ENCODE measurements at regions not wholly inside any gene's neighbourhood (a gene's known extent, or its start where the extent isn't known, plus 50 kb on each side); places are given as distances from the start of the nearest gene placed in this dataset.

DNA sequence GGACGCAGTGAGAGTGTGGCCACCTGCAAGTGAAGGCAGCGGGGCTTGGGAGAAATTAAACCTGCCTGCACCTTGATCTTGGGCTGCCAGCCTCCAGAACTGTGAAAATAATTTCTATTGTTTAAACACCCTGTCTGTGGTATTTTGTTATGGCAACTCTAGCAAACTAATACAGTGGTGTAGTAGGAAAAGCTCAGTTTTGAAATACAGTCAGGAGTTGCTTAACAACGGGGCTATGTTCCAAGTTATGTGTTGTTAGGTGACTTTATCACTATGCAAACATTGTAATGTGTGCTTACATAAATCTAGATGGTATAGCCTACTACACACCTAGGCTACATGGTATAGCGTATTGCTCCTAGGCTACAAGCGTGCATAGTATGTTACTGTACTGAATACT is 93.4 kb upstream of the FN1 start:
- DNase-seq: no peak

DNA sequence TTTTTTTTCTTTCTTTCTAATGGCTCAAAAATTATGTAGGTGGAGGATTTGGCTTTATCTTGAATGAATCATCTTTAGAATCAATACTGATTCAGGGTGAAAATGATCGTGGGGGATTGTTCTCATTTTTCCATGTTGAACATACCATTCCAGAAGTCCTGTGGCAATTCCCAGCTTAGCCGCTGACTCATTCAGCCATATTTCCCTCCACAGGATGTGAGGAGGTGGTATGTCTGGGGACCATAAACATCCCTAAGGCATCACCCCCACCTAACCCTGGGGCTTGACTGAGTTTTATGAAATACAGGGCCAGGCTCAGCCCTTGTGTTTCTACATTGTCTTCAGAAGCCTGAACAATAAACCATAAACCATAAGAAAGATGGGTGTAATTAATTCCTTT is 92.7 kb upstream of the FN1 start:
- no peak for DNase-seq

DNA sequence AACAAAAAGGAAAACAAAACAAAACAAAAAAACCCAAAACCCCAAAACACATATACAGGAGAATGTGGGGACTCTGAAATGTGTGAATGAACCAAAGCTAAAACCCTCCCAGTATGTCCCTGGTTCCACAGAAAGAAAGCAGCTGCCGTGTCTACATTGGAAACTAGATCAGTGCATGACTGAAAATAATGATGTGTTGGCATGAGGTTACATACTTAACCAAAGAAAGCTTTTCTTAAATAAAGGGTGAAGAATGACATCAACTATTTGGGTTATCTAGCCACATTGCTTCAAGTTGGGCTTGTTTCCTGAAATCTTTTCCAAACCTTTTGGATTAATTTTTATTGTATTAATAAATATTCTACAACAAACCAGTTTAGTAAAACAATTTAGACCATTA is 91.9 kb upstream of the FN1 start:
- no peak for DNase-seq

DNA sequence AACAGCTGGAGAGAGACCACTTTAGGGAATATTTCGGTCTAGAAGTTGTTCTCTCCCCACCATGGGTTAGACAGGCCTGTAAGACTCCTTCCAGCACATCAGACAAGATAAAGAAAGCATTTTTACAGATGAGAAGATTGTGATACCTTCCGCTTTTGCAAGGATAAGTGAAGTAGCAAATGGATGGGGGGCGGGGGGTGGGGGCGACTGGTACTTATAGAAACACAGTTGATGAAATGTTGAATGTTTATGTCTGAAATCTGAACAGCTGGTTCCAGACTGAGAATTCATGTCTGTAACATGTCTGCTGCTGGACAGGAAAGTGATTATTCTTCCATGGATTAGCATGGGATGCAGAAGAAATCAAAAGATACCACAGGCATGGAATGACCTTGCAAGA is 90.5 kb upstream of the FN1 start:
- no peak for DNase-seq

DNA sequence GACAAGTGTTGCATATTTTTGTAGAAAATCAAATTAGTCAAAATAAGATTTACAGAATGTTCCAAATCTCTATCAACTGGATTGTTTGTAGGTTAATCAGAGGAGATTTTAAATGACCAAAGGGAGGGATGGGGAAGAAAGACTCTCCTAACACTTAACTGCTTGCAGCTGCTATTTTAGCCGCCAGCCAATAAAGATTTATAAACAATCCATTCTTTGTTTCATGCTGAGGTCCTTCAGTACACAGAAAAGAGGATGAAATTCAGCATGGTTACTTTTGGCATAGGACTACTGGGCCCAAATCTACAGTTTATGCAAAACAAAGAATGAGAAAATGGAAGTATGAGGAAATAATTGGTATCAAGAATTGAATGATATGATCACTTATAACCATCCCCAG is 86.4 kb upstream of the FN1 start:
- DNase-seq: no peak

- no peak for DNase-seq
Observed at GRCh38 chr2:215521031-215521430, 85.2 kb upstream of the FN1 start.

DNA sequence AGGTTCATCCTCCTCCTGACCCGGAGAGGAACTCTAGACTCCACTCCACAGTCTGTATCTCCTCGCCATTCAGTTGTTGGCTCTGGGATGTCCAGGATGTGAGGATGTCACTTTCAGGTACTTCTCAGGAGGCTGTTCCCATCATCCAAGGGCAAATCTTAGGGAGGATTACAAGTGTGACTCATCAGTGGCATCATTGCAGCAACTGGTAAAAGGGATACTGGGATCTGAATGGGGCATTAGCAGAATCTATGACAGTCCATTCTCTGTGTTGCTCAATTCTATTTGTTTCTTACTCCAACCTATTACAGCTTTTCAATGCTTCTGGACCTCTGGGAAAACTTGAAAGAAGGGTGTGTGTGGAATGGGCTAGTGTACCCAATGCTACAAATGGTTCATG is 81.5 kb upstream of the FN1 start:
- no peak for DNase-seq

DNA sequence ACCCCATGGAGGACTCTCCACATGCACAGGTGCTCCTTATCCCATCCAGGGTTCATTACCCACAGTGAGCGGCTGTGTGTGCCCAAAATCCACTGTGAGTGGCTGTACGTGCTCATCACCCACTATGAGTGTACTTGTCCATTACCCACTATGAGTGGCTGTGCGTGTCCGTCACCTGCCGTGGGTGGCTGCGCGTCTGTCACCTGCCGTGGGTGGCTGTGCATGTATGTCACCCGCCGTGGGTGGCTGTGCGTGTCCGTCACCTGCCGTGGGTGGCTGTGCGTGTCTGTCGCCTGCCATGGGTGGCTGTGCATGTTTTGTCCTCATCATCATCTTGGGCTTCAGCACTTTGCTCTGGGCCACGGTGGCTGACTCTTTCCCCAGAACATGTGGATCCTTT is 78.6 kb upstream of the FN1 start:
- no peak for DNase-seq

- DNase-seq: no peak
Observed at GRCh38 chr2:215511454-215512346, 75.8 kb upstream of the FN1 start.

GRCh38 chr2:215507836-215508235 is 72.0 kb upstream of the FN1 start:
- DNase-seq: no peak

DNA sequence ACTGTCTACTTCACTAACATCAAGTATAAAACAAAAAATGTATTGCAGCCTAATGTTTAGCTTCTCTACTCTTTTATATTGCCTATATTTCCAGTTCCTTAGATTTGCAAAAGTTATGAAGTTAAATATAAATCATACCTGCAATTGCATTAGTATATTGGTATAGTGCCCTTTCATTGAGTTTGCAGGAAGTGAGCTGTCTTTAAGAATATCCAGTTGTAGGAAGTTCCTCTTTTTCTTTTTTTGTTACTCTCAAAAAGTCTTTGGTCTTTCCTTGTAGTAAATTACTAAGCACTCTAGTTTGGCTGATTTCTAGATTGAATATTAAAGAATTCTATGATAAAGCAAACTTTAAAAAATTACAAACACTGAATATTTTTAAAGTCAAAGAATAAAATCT is 71.3 kb upstream of the FN1 start:
- no peak for DNase-seq

DNA sequence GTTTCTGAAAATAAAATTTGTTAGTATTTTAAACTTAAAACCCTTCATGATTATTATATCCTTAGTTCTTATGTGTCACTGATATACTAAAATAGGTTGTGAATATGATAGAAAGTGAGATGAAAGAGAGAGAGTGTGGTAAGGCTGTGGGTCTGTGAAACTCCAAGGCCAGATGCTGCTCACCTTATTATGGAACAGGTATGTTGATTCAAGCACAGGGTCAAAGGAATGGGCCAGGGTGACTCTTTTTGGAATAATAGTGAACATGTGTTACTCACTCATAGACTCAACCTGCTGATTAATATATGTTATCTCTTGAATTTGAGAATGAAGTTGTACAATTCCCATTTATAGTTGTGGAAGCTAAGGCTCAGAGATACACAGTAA is 70.7 kb upstream of the FN1 start:
- DNase-seq: no peak

DNA sequence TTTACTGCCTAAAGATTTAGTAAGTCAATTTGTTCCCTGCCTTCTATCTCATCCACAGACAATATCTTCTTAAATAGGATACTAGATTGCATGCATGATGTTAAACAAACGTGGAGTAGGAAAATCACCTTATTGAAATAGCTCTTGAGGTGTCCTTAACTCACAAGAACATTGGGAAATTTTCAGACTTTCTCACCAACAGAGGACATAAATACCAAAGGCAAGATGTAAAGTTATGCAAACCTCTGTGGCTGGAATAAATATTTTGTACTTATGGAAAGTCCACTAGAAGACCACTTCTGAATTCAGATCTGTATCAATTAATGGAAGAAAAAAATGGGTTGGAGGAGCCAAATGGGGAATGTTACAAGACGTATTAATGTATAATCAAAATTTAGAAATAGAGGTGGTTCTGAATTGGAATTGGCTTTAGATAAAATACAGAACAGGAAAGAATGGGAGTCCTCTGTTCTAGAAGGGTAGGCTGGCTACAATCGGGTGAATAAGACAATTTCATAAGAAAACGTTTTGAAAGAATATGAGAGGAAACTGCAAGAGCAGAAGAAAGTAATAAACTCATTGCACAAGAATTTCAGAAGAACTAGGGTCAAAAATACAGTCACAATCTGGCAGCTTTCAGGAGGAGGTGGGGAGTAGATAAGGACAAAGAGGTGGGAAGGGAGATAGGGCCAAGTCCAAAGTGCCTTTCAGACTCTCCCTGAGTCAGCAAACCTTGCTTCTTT is 69.3 kb upstream of the FN1 start:
- no peak for DNase-seq

DNA sequence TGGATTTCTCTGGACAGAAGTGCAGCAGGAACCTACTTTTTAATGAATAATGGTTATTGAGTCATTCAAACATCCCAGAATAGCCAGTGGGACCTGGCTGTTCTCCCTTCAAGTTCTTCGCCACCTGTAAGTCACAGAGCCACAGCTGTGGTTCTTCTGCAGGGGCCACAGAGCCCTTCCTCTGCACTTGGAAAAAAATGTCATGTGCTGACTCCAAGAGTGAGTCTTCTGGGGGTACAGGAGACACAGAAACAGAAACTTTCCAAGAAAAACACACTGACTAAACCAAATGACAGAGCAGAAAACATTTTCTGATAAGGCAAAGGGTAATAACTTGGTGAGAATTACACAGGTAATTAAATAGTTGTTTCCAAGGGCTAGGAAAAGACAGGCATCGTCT is 68.7 kb upstream of the FN1 start:
- no peak for DNase-seq

- DNase-seq: no peak
Observed at GRCh38 chr2:215503381-215503780, 67.5 kb upstream of the FN1 start.

DNA sequence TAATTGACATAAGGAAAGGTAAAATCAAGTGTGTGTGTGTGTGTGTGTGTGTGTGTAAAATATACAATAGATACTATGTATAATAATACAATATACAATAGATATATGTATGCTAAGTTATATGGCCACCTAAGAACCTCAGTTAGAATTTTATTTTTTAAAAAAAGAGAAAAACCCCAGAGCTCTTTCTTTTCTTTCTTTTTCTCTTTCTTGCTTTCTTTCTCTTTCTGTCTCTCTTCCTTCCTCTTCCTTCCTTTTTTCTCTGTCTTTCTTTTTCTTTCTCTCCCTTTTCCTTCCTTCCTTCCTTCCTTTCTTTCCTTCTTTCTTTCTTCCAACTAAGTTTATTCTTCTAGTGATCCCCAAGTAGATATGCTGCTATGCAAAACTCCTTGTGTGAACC is 64.6 kb upstream of the FN1 start:
- no peak for DNase-seq

- no peak for DNase-seq
Observed at GRCh38 chr2:215499331-215499730, 63.5 kb upstream of the FN1 start.

GRCh38 chr2:215498431-215498830 is 62.6 kb upstream of the FN1 start:
- DNase-seq: no peak

DNA sequence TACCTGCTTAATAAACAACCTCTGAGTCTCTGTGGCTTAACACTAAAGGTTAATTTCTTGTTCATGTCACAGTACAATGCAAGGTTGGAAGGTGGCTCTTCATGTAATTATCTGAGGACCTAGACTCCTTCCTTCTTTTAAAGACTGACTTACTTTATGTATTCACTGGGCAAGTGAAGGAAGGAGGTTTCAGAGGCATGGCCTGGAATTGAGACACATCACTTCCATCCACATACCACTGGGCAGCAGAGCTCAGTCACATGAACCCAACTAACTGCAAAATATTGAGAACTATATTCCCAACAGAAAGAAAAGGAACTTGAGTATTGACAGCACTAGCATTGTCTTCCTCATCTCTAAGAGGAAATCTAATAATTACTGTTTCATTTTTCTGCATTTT is 57.5 kb upstream of the FN1 start:
- no peak for DNase-seq

GRCh38 chr2:215489288-215489848 is 53.5 kb upstream of the FN1 start:
- DNase-seq: no peak

DNA sequence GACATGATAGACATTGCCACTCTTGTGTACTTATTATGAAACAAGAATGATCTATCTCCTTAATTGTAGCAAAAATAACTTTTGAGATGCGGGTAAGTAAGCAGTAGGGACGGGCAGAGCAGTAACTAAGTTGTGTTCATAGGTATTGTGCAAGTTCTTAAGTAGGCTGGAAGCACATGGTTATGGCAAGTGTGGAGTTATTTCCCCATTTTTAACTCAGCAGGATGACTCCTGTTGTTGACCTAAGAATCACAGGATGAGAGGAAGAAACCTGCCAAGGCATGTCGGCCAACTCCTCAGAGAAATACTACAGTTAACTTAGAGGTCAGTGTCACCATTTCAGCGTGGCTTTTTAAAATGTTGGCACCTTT is 51.1 kb upstream of the FN1 start:
- DNase-seq: no peak

GRCh38 chr2:215486291-215487001 is 50.6 kb upstream of the FN1 start:
- no peak for DNase-seq
